SK-N-SH (cell line): ENCODE measurements at regions not wholly inside any gene's neighbourhood (a gene's known extent, or its start where the extent isn't known, plus 50 kb on each side); places are given as distances from the start of the nearest gene placed in this dataset.

ENCODE experiments used
- EP300 ChIP-seq, 2 experiments: IDR thresholded peaks; 2 replicates each; pipeline versions ENCODE4 v1.4.0 to v1.6.1; 2012; ENCODE audit warnings: borderline replicate concordance in 1 of 2, low read depth in 1 of 2, low read length in 1 of 2
- EZH2phosphoT487 ChIP-seq: fragments of 200-600 bp; sonication (generic); IDR thresholded peaks from 2 replicates; pipeline ENCODE4 v1.6.1; 2017; ENCODE audit warnings: low read depth, mixed run types, mild to moderate bottlenecking, antibody characterized with exemption, moderate library complexity, borderline replicate concordance
- FOSL2 ChIP-seq: IDR thresholded peaks from 2 replicates; pipeline ENCODE4 v1.4.0; 2012; ENCODE audit warnings: low read depth, mild to moderate bottlenecking, moderate library complexity, borderline replicate concordance
- POLR2AphosphoS5 ChIP-seq: IDR thresholded peaks from 2 replicates; pipeline ENCODE4 v1.6.1; 2012; ENCODE audit warnings: low read depth, low read length
- RAD21 ChIP-seq: IDR thresholded peaks from 2 replicates; pipeline ENCODE4 v1.6.1; 2012; ENCODE audit warnings: mild to moderate bottlenecking, low read length
- REST ChIP-seq: IDR thresholded peaks from 2 replicates; pipeline ENCODE4 v1.6.1; 2012; ENCODE audit warnings: mild to moderate bottlenecking, low read depth, low read length, moderate library complexity
- RFX5 ChIP-seq: IDR thresholded peaks from 2 replicates; pipeline ENCODE4 v1.6.1; 2012; ENCODE audit warnings: mild to moderate bottlenecking, improper control_type of control experiment, low read length
- RXRA ChIP-seq: IDR thresholded peaks from 2 replicates; pipeline ENCODE4 v1.4.0; 2012; ENCODE audit warnings: low read depth, mild to moderate bottlenecking, borderline replicate concordance
- YY1 ChIP-seq: IDR thresholded peaks from 2 replicates; pipeline ENCODE4 v1.4.0; 2012; ENCODE audit warnings: low read depth, mild to moderate bottlenecking
- TF ChIP-seq, protein P1 (sequence below): fragments of 200-600 bp; sonication (generic); IDR thresholded peaks from 2 replicates; pipeline ENCODE4 v1.6.1; 2017; ENCODE audit warnings: antibody characterized with exemption, mild to moderate bottlenecking, moderate library complexity

DNA sequence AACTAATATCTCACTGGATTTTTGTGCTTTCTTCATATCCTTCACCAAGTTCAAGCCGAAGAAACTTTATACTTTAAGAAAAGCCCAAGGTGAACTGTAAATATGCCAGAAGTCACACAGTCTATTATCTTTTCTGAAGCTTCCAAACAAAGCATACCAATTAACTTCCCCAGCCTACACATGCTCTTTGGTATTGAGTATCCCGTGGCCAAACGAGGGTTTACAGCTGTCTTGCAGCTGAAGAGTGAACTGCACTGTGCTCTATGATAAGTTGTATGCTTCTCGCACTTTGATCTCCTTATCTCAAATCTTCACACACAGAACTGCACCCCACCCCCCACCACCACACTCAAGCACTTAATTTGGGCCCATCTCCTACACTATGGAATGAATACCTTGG is 215.6 kb upstream of the VEPH1 start:
- no peak for TF ChIP-seq RAD21
- TF ChIP-seq, protein P1, sequence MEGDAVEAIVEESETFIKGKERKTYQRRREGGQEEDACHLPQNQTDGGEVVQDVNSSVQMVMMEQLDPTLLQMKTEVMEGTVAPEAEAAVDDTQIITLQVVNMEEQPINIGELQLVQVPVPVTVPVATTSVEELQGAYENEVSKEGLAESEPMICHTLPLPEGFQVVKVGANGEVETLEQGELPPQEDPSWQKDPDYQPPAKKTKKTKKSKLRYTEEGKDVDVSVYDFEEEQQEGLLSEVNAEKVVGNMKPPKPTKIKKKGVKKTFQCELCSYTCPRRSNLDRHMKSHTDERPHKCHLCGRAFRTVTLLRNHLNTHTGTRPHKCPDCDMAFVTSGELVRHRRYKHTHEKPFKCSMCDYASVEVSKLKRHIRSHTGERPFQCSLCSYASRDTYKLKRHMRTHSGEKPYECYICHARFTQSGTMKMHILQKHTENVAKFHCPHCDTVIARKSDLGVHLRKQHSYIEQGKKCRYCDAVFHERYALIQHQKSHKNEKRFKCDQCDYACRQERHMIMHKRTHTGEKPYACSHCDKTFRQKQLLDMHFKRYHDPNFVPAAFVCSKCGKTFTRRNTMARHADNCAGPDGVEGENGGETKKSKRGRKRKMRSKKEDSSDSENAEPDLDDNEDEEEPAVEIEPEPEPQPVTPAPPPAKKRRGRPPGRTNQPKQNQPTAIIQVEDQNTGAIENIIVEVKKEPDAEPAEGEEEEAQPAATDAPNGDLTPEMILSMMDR, result no peak
- no peak for TF ChIP-seq EP300 (IDR thresholded peaks at IDR 0.05; ENCODE audit: borderline replicate concordance in 1 of 2, low read depth in 1 of 2, low read length in 1 of 2)
- TF ChIP-seq FOSL2, result no peak
- TF ChIP-seq REST, result no peak
- TF ChIP-seq POLR2AphosphoS5, result no peak
- TF ChIP-seq EZH2phosphoT487, result no peak
- no peak for TF ChIP-seq RFX5
- no peak for TF ChIP-seq YY1
- TF ChIP-seq RXRA, result no peak
